ENCODE measurements at regions not wholly inside any gene's neighbourhood (a gene's known extent, or its start where the extent isn't known, plus 50 kb on each side); places are given as distances from the start of the nearest gene placed in this dataset.

DNA sequence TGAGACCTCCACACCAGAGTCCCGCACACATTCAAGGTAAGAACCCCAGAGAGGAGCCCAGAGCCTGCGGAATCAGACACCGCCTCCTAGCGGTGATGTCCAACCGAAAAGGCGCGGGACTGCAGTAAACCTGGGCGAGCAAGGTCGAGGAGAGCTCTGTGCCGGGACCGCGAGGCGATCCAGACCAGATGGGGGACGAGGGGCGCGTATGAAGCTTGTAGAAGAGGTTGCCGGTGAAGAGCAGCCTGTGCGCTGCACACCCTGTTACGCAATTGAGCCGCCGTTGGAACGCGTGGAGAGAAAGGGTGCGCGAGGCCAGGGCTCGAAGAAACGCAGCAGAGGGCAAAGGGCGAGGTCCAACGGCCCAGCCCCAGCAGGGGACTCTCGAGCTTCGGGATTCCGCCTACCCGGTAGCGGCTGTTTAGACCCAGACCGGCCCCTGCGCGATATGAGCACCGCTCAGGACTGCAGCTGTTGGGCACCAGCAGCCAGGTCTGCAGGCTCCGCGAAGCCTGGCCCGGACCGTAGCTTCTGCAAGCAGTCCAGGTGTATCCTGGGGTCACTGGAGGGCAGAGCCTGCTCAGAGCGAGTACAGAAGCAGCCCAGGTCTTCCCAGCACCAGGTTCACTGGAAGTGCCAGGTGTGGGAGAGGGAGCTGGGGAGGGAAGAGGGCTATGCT, 65.9 kb upstream of the ZNF599 start:
- Histone ChIP-seq H3K36me3 (no peaks in the 10 kb centered on the region), H3K27me3 (no peaks in the 10 kb centered on the region), H3K9me3 (no peaks in the 10 kb centered on the region), H3K9ac (ENCODE audit: low read depth in 2 of 2, low read length in 2 of 2) (no peak overlapping the region), H3K4me1 (peaks cover 4% of the 10 kb centered on the region), H3K4me3 (no peak overlapping the region), H3K27ac (no peak overlapping the region)
- no peak for TF ChIP-seq CTCF (IDR thresholded peaks at IDR 0.05)
- intact Hi-C loops (cut with DNase I): no loop called here
- peak; percentile 45 for DNase-seq

GRCh38 chr19:34838248-34838647, 65.2 kb upstream of the ZNF599 start:
- Histone ChIP-seq H3K27ac (no peak overlapping the region), H3K4me1 (peaks cover 4% of the 10 kb centered on the region), H3K9ac (ENCODE audit: low read depth in 2 of 2, low read length in 2 of 2) (no peak overlapping the region), H3K27me3 (no peaks in the 10 kb centered on the region), H3K36me3 (no peaks in the 10 kb centered on the region), H3K4me3 (no peak overlapping the region), H3K9me3 (no peaks in the 10 kb centered on the region)
- intact Hi-C loops (cut with DNase I): no loop called here
- DNase-seq: no peak
- TF ChIP-seq CTCF (IDR thresholded peaks at IDR 0.05): no peak

- DNase-seq: peak; percentile 68
- H3K27ac ChIP-seq: no peak overlapping the region
Observed at GRCh38 chr19:34837262-34837661, 64.2 kb upstream of the ZNF599 start.

GRCh38 chr19:34835631-34836351, 62.8 kb upstream of the ZNF599 start:
- Histone ChIP-seq H3K27me3 (no peaks in the 10 kb centered on the region), H3K36me3 (no peaks in the 10 kb centered on the region), H3K9ac (ENCODE audit: low read depth in 2 of 2, low read length in 2 of 2) (no peak overlapping the region), H3K4me3 (no peak overlapping the region), H3K4me1 (peaks cover 4% of the 10 kb centered on the region), H3K27ac (no peak overlapping the region), H3K9me3 (no peaks in the 10 kb centered on the region)
- intact Hi-C loops (cut with DNase I): no loop called here
- DNase-seq: no peak
- TF ChIP-seq CTCF (IDR thresholded peaks at IDR 0.05): no peak

More at GRCh38 chr19:34837262-34837661, 64.2 kb upstream of the ZNF599 start:
- intact Hi-C loops (cut with DNase I): no loop called here
- Histone ChIP-seq H3K36me3 (no peaks in the 10 kb centered on the region), H3K27me3 (no peaks in the 10 kb centered on the region), H3K9me3 (no peaks in the 10 kb centered on the region), H3K4me3 (no peak overlapping the region), H3K4me1 (peaks cover 4% of the 10 kb centered on the region), H3K9ac (ENCODE audit: low read depth in 2 of 2, low read length in 2 of 2) (no peak overlapping the region)
- no peak for TF ChIP-seq CTCF (IDR thresholded peaks at IDR 0.05)

- Histone ChIP-seq H3K27me3 (no peaks in the 10 kb centered on the region), H3K4me1 (peaks cover 4% of the 10 kb centered on the region), H3K9ac (ENCODE audit: low read depth in 2 of 2, low read length in 2 of 2) (no peak overlapping the region), H3K36me3 (no peaks in the 10 kb centered on the region), H3K27ac (no peak overlapping the region), H3K4me3 (no peak overlapping the region), H3K9me3 (no peaks in the 10 kb centered on the region)
- intact Hi-C loops (cut with DNase I): no loop called here
- no peak for TF ChIP-seq CTCF (IDR thresholded peaks at IDR 0.05)
- no peak for DNase-seq
Observed at GRCh38 chr19:34834472-34835061, 61.6 kb upstream of the ZNF599 start.
